Mesendoderm (in vitro differentiated cells): ENCODE measurements at regions not wholly inside any gene's neighbourhood (a gene's known extent, or its start where the extent isn't known, plus 50 kb on each side); places are given as distances from the start of the nearest gene placed in this dataset.

Experiments
- DNase-seq: peaks from one replicate; pipeline ENCODE4 v3.0.0; 2013
- H2AK5ac ChIP-seq: 2 replicates; pipeline ENCODE4 v1.6.1; 2013; ENCODE audit warnings: low read length, inconsistent platforms
- H2BK120ac ChIP-seq: 2 replicates; pipeline ENCODE4 v1.6.1; 2013; ENCODE audit warnings: low read depth, mild to moderate bottlenecking, low read length, moderate library complexity, mixed read lengths
- H2BK15ac ChIP-seq: replicated peaks from 2 replicates; pipeline ENCODE4 v1.6.1; 2013; ENCODE audit warnings: low read depth, mild to moderate bottlenecking, moderate library complexity
- H2BK5ac ChIP-seq: 2 replicates; pipeline ENCODE4 v1.6.1; 2013; ENCODE audit warnings: low read length, inconsistent platforms
- H3K18ac ChIP-seq: 2 replicates; pipeline ENCODE4 v1.6.1; 2013; ENCODE audit warnings: mild to moderate bottlenecking, low read length, mixed read lengths
- H3K23ac ChIP-seq: one replicate; pipeline ENCODE4 v1.6.1; 2013; ENCODE audit warnings: low read length
- H3K27ac ChIP-seq: 2 replicates; pipeline ENCODE4 v1.5.1; 2013; ENCODE audit warnings: low read depth, mild to moderate bottlenecking, inconsistent platforms, low read length, moderate library complexity
- H3K27me3 ChIP-seq: 2 replicates; pipeline ENCODE4 v1.6.1; 2013; ENCODE audit warnings: low read length, control low read depth, mild to moderate bottlenecking, inconsistent platforms; ENCODE audit not compliant: insufficient read depth, poor library complexity
- H3K36me3 ChIP-seq: 2 replicates; pipeline ENCODE4 v1.6.1; 2013; ENCODE audit warnings: low read length, inconsistent platforms; ENCODE audit not compliant: control insufficient read depth, insufficient read depth
- H3K4ac ChIP-seq: one replicate; pipeline ENCODE4 v1.6.1; 2013; ENCODE audit warnings: low read depth, mild to moderate bottlenecking, low read length, moderate library complexity
- H3K4me1 ChIP-seq: 2 replicates; pipeline ENCODE4 v1.6.1; 2013; ENCODE audit warnings: low read depth, low read length, inconsistent platforms; ENCODE audit not compliant: control insufficient read depth
- H3K4me2 ChIP-seq: 2 replicates; pipeline ENCODE4 v1.6.1; 2013; ENCODE audit warnings: low read length
- H3K4me3 ChIP-seq: 2 replicates; pipeline ENCODE4 v1.5.1; 2013; ENCODE audit warnings: mild to moderate bottlenecking, low read length
- H3K56ac ChIP-seq: one replicate; pipeline ENCODE4 v1.6.1; 2013; ENCODE audit warnings: low read length
- H3K79me1 ChIP-seq: 2 replicates; pipeline ENCODE4 v1.6.1; 2013; ENCODE audit warnings: low read length, inconsistent platforms
- H3K79me2 ChIP-seq: 2 replicates; pipeline ENCODE4 v1.6.1; 2013; ENCODE audit warnings: mild to moderate bottlenecking, low read length; ENCODE audit not compliant: control insufficient read depth, insufficient read depth
- H3K9ac ChIP-seq: 2 replicates; pipeline ENCODE4 v1.6.1; 2013; ENCODE audit warnings: low read length, inconsistent platforms
- H4K5ac ChIP-seq: one replicate; pipeline ENCODE4 v1.6.1; 2013; ENCODE audit warnings: low read length
- H4K8ac ChIP-seq: one replicate; pipeline ENCODE4 v1.6.1; 2013; ENCODE audit warnings: low read depth, mild to moderate bottlenecking, control low read depth, low read length, moderate library complexity
- WGBS: extraction: QIAGEN DNeasy Blood & Tissue Kit; methylation state at CpG from one replicate; pipeline ENCODE4 v1.1.7; 2013; ENCODE audit warnings: low lambda C conversion rate, missing lambda C conversion rate; ENCODE audit not compliant: insufficient coverage; ENCODE audit errors: extremely low coverage; 5-methylcytosine and 5-hydroxymethylcytosine counted together

DNA sequence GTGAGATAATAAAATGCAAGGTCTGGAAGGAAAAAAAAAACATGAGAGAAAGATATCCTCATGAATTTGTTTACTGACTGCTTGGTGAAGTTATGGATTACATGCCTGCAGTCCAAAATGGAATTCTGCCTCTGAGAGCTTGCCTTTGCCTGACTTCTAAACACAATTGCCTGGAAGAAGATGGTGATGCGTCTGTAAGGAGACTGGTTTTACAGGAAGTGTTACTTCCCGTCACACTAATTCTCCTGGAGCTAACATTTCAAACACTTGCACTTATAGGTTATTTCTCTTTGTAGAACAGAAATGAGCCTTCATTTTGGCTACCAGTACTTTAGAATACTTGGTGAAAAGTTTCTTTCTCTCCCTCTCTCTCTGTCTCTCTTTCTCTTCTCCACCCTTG is 884.3 kb downstream of the TSN start:
- DNase-seq = no peak
- no CpG with 5 or more reads among the region's 2 CpGs for WGBS
- no peak overlapping the region for H2AK5ac ChIP-seq
- no peaks in the 10 kb centered on the region for H3K79me1 ChIP-seq
- no peak overlapping the region for H3K27ac ChIP-seq
- no peaks in the 10 kb centered on the region for H3K36me3 ChIP-seq
- H3K23ac ChIP-seq = no peak overlapping the region
- H3K4me1 ChIP-seq = no peaks in the 10 kb centered on the region
- H4K8ac ChIP-seq = no peak overlapping the region
- H3K27me3 ChIP-seq = no peaks in the 10 kb centered on the region
- H3K4me3 ChIP-seq = no peak overlapping the region
- no peaks in the 10 kb centered on the region for H3K79me2 ChIP-seq
- H3K18ac ChIP-seq = no peak overlapping the region
- no peak overlapping the region for H2BK120ac ChIP-seq
- no peak overlapping the region for H4K5ac ChIP-seq
- no peak overlapping the region for H2BK15ac ChIP-seq
- no peak overlapping the region for H3K56ac ChIP-seq
- no peak overlapping the region for H3K4me2 ChIP-seq
- no peak overlapping the region for H3K4ac ChIP-seq
- no peak overlapping the region for H2BK5ac ChIP-seq
- no peak overlapping the region for H3K9ac ChIP-seq

DNA sequence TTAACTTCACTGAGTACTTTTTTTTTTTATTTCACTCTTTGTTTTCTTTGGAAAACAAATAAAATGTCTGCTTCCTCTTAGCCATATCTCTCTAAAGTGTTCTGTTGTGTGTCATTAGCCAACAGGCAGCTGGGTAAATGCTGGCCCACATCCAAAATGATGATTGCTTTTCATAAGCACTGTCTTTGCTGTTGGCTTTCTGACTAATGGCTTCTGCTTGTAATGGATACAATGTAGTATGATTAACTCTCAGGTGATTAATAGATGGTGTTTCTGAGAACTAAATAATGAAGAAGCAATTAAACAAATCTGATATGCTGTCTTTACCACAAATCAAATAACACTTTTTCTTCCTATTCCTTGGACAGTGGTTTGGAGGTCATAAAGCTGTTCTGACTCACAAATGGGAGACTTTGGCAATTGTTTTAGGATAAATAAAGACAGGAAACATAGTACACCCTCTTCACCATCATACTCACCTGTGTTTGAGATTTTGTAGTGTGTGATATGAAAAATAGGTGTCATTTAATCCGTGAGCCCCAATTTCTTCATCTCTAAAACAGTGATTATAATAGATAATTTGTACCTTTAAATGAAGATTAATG is 888.4 kb downstream of the TSN start:
- H3K27ac ChIP-seq = no peak overlapping the region
- H3K79me2 ChIP-seq = no peaks in the 10 kb centered on the region
- no peak overlapping the region for H3K4me3 ChIP-seq
- no peak overlapping the region for H3K4me2 ChIP-seq
- no peak overlapping the region for H3K9ac ChIP-seq
- H2AK5ac ChIP-seq = no peak overlapping the region
- H3K4me1 ChIP-seq = no peaks in the 10 kb centered on the region
- H4K5ac ChIP-seq = no peak overlapping the region
- no peak overlapping the region for H3K18ac ChIP-seq
- no peak overlapping the region for H3K56ac ChIP-seq
- no peak overlapping the region for H2BK5ac ChIP-seq
- no peaks in the 10 kb centered on the region for H3K79me1 ChIP-seq
- WGBS = no CpG with 5 or more reads among the region's 1 CpG
- no peak overlapping the region for H4K8ac ChIP-seq
- H2BK120ac ChIP-seq = no peak overlapping the region
- H3K36me3 ChIP-seq = no peaks in the 10 kb centered on the region
- H3K4ac ChIP-seq = no peak overlapping the region
- H2BK15ac ChIP-seq = no peak overlapping the region
- no peak overlapping the region for H3K23ac ChIP-seq
- no peaks in the 10 kb centered on the region for H3K27me3 ChIP-seq
- no peak for DNase-seq

DNA sequence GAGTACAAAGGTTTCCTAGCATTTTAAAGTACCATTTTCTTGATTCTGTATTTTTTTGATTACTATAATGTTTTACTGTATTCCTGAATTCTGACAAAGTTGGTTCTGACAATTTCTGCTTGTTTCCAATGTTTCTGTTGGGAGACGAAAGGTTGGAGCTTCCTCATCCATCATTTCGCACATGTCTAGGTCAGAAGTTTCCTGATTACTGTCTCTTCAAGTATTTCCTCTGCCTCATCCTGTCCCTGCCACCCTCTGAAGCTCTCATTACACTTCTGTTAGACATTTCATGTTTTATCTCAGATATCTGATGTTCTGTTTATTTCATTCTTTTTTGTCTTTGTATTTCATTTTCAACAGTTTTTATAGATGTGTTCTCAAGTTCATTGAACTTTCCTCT is 895.8 kb downstream of the TSN start:
- H3K4me3 ChIP-seq = no peak overlapping the region
- H3K4me2 ChIP-seq = no peak overlapping the region
- no peak overlapping the region for H3K27ac ChIP-seq
- H4K8ac ChIP-seq = no peak overlapping the region
- no peak overlapping the region for H3K56ac ChIP-seq
- no peak overlapping the region for H3K18ac ChIP-seq
- no peak overlapping the region for H2BK5ac ChIP-seq
- H4K5ac ChIP-seq = no peak overlapping the region
- no peaks in the 10 kb centered on the region for H3K79me1 ChIP-seq
- H3K27me3 ChIP-seq = no peaks in the 10 kb centered on the region
- no peak overlapping the region for H3K9ac ChIP-seq
- H3K79me2 ChIP-seq = no peaks in the 10 kb centered on the region
- H3K23ac ChIP-seq = no peak overlapping the region
- H2BK120ac ChIP-seq = no peak overlapping the region
- no peak overlapping the region for H3K4ac ChIP-seq
- DNase-seq = no peak
- H3K36me3 ChIP-seq = no peaks in the 10 kb centered on the region
- H2BK15ac ChIP-seq = no peak overlapping the region
- H3K4me1 ChIP-seq = no peaks in the 10 kb centered on the region
- no CpG with 5 or more reads among the region's 2 CpGs for WGBS
- H2AK5ac ChIP-seq = no peak overlapping the region

DNA sequence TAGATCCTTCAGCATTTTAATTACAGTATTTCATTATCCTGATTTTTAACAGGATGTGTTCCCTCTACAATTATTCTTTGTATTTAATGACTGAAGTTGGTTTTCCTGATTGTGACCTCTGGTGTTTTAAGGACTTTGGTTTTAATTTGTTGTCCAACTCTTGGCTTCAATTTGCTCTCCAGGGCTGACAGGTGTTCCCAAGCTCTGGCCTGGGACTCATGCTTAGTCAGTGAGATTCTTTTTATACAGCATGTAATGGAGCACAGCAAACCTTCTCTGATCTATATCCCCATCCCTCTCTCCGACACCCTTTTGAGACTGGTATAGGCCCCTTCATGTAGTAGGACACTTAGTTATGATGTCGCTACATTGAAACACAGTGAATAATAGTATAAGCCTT is 896.3 kb downstream of the TSN start:
- no peaks in the 10 kb centered on the region for H3K36me3 ChIP-seq
- WGBS = no CpG with 5 or more reads among the region's 2 CpGs
- H2BK5ac ChIP-seq = no peak overlapping the region
- no peaks in the 10 kb centered on the region for H3K79me1 ChIP-seq
- no peak overlapping the region for H3K23ac ChIP-seq
- no peaks in the 10 kb centered on the region for H3K27me3 ChIP-seq
- H3K56ac ChIP-seq = no peak overlapping the region
- H2BK15ac ChIP-seq = no peak overlapping the region
- H4K8ac ChIP-seq = no peak overlapping the region
- H3K4me1 ChIP-seq = no peaks in the 10 kb centered on the region
- H3K4me2 ChIP-seq = no peak overlapping the region
- no peak overlapping the region for H4K5ac ChIP-seq
- no peak overlapping the region for H2AK5ac ChIP-seq
- DNase-seq = no peak
- no peak overlapping the region for H3K4me3 ChIP-seq
- H2BK120ac ChIP-seq = no peak overlapping the region
- H3K4ac ChIP-seq = no peak overlapping the region
- H3K27ac ChIP-seq = no peak overlapping the region
- no peak overlapping the region for H3K18ac ChIP-seq
- no peak overlapping the region for H3K9ac ChIP-seq
- no peaks in the 10 kb centered on the region for H3K79me2 ChIP-seq

DNA sequence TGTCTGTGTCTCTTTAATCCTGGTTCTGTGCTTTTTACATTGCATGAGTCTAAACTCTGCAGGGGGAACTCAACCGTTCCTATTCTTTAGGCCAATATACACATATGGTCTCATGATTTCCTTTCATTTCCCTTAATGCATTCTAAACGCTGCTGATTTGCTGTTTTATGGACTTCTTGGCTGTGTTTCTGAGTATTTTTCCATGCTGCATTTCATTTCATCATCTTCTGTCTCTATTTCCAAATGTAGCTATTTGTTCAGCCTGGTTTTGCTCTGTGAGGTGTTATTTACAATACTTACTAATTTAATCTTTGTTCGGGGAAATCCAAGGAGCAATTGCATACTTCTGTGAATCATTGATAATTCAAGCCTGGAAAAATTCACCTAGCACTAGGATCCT is 897.2 kb downstream of the TSN start:
- Histone ChIP-seq H3K56ac (no peak overlapping the region), H3K79me1 (no peaks in the 10 kb centered on the region), H3K79me2 (no peaks in the 10 kb centered on the region), H3K23ac (no peak overlapping the region), H3K4me3 (no peak overlapping the region), H3K9ac (no peak overlapping the region), H2BK5ac (no peak overlapping the region), H2AK5ac (no peak overlapping the region), H2BK15ac (no peak overlapping the region), H3K4ac (no peak overlapping the region), H3K18ac (no peak overlapping the region), H3K4me2 (no peak overlapping the region), H4K8ac (no peak overlapping the region), H3K36me3 (no peaks in the 10 kb centered on the region), H3K27me3 (no peaks in the 10 kb centered on the region), H2BK120ac (no peak overlapping the region), H4K5ac (no peak overlapping the region), H3K4me1 (no peaks in the 10 kb centered on the region), H3K27ac (no peak overlapping the region)
- WGBS = no CpG with 5 or more reads among the region's 3 CpGs
- no peak for DNase-seq

DNA sequence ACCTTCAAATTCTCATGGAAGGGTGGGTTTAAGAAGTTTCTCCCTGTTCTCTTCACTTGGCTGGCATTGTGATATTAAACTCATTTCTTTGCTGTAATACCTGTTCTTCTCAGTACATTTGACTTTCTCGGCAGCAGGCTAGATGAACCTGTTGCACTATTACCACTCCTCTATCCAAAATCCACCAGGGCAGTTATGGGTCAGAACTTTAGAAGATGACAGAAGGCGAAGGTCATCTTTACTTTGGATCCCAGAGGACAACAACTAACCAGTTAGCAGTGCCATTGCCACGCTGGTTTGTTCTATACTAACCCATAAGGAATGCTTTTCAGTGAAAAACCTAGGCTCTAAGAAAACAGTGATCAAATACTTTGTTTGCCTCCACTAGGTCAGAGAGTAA is 901.0 kb downstream of the TSN start:
- no peak overlapping the region for H3K56ac ChIP-seq

More for the DNA sequence above, 901.0 kb downstream of the TSN start:
- Histone ChIP-seq H3K79me2 (no peaks in the 10 kb centered on the region), H3K23ac (no peak overlapping the region), H3K27me3 (no peaks in the 10 kb centered on the region), H3K79me1 (no peaks in the 10 kb centered on the region), H3K18ac (no peak overlapping the region), H3K27ac (no peak overlapping the region), H3K4me2 (no peak overlapping the region), H4K8ac (no peak overlapping the region), H2BK15ac (no peak overlapping the region), H2BK120ac (no peak overlapping the region), H3K4me1 (no peaks in the 10 kb centered on the region), H2AK5ac (no peak overlapping the region), H4K5ac (no peak overlapping the region), H3K9ac (no peak overlapping the region), H3K4ac (no peak overlapping the region), H3K36me3 (no peaks in the 10 kb centered on the region), H2BK5ac (no peak overlapping the region), H3K4me3 (no peak overlapping the region)
- no CpG with 5 or more reads among the region's 3 CpGs for WGBS
- no peak for DNase-seq
